ENCODE measurements at regions not wholly inside any gene's neighbourhood (a gene's known extent, or its start where the extent isn't known, plus 50 kb on each side); places are given as distances from the start of the nearest gene placed in this dataset.

DNA sequence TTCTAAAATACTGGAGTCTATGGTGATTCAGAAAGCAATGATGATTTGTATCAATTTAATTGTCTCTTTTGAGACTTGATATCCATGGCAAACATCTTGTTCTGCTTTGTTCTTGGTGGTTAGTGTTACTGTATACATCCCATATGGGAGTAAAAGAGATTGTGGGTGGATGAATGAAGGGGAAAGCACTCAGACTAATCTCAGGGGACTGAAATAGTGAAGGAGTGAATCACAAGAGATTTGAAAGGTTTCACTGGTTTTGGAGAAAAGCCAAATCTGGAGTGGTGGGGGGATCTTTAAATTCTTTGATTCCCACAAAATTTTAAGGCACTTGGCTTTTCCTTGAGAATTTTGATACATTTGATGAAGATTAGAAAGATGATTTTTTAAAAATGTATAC is 369.4 kb downstream of the INHBA start:
- no peak overlapping the region for H3K14ac ChIP-seq (ENCODE audit: insufficient read depth, low read length)
- no peak overlapping the region for H2BK15ac ChIP-seq (ENCODE audit: low read depth, low read length)
- H2AK5ac ChIP-seq (ENCODE audit: insufficient read length, low read length) = no peak overlapping the region
- Mint-ChIP-seq H3K4me3 (no peak overlapping the region), H3K27ac (no peak overlapping the region), H3K9me3 (no peaks in the 10 kb centered on the region), H3K4me1 (0 out of 4 replicates have a peak, but pooled peaks cover 0 to 2% of the 10 kb centered on the region in 2 experiments), H3K36me3 (ENCODE audit: insufficient read depth in 1 of 3, low read depth in 3 of 3) (no peaks in the 10 kb centered on the region), H3K27me3 (ENCODE audit: low read depth) (no peaks in the 10 kb centered on the region; the same call in 1 of the 2 replicates)
- H3K4me2 ChIP-seq (ENCODE audit: insufficient read depth, insufficient read length, low read length) = no peak overlapping the region
- H3K9me3 ChIP-seq (ENCODE audit: control insufficient read depth, low read depth, low read length) = no peaks in the 10 kb centered on the region
- H4K5ac ChIP-seq (ENCODE audit: insufficient read length, low read depth, low read length) = no peak overlapping the region
- no peak overlapping the region for H2BK12ac ChIP-seq (ENCODE audit: insufficient read length, low read depth, low read length)
- no peaks in the 10 kb centered on the region for H3K27me3 ChIP-seq (ENCODE audit: insufficient read depth, low read length)
- no peaks in the 10 kb centered on the region for H3K23me2 ChIP-seq (ENCODE audit: insufficient read length, low read depth, low read length, poor library complexity, severe bottlenecking)
- no peak overlapping the region for H2AFZ ChIP-seq (ENCODE audit: low read length)
- H3K4me1 ChIP-seq (ENCODE audit: insufficient read depth, low read length) = no peaks in the 10 kb centered on the region
- H2BK120ac ChIP-seq (ENCODE audit: low read depth, low read length, poor library complexity, severe bottlenecking) = no peak overlapping the region
- no peak overlapping the region for H3K56ac ChIP-seq (ENCODE audit: insufficient read length, low read depth, low read length)
- no peak overlapping the region for H2BK20ac ChIP-seq (ENCODE audit: low read depth, low read length, poor library complexity, severe bottlenecking)
- DNase-seq = no peak
- no peak for TF ChIP-seq CTCF (conservative IDR thresholded peaks at IDR 0.05)
- H3K18ac ChIP-seq (ENCODE audit: insufficient read length, low read depth, low read length) = no peak overlapping the region
- H3T11ph ChIP-seq (ENCODE audit: low read length) = no peak overlapping the region
- H3K4ac ChIP-seq (ENCODE audit: low read depth, low read length) = no peak overlapping the region
- no peaks in the 10 kb centered on the region for H3K79me2 ChIP-seq (ENCODE audit: insufficient read depth, low read length)
- no peak overlapping the region for H2BK5ac ChIP-seq (ENCODE audit: insufficient read length, low read length)
- no peaks in the 10 kb centered on the region for H3K79me1 ChIP-seq (ENCODE audit: insufficient read depth, low read depth, low read length, poor library complexity, severe bottlenecking)
- no peak overlapping the region for H4K91ac ChIP-seq (ENCODE audit: insufficient read length, low read depth, low read length)
- H4K20me1 ChIP-seq (ENCODE audit: control insufficient read depth, insufficient read depth, insufficient read length) = no peaks in the 10 kb centered on the region
- H4K8ac ChIP-seq (replicated peaks; ENCODE audit: insufficient read length, low read depth, low read length) = no peak overlapping the region
- no peak overlapping the region for H3K27ac ChIP-seq (ENCODE audit: insufficient read length, low read depth, low read length)
- no peak overlapping the region for H3K9ac ChIP-seq (ENCODE audit: extremely low read depth, insufficient read length, low read length)
- H3K23ac ChIP-seq (ENCODE audit: insufficient read length, low read depth, low read length) = no peak overlapping the region

All from H9 (cell line).